CD4-positive, alpha-beta T cell treated with Interleukin-17A for 1 hour (primary cell): ENCODE measurements at regions not wholly inside any gene's neighbourhood (a gene's known extent, or its start where the extent isn't known, plus 50 kb on each side); places are given as distances from the start of the nearest gene placed in this dataset.
"Not testable (repeated sequence)": the region's sequence is repeated elsewhere in the genome, so short reads cannot be mapped to it uniquely, and the experiment has no call there.

Experiments
- DNase-seq: peaks from one replicate; pipeline ENCODE4 v3.0.0-alpha.2; 2020

GRCh38 chr9:13809401-13809800 lies 504.5 kb downstream of the NFIB start:
- no peak for DNase-seq

- no peak for DNase-seq
Observed at GRCh38 chr9:13807118-13807517, 506.8 kb downstream of the NFIB start.

GRCh38 chr9:13806714-13807113 lies 507.2 kb downstream of the NFIB start:
- no peak for DNase-seq

- DNase-seq: no peak
Observed at GRCh38 chr9:13805546-13805945, 508.4 kb downstream of the NFIB start.

- no peak for DNase-seq
Observed at GRCh38 chr9:13804532-13804931, 509.4 kb downstream of the NFIB start.

- no peak for DNase-seq
Observed at GRCh38 chr9:13800776-13801175, 513.2 kb downstream of the NFIB start.

- not testable (repeated sequence) for DNase-seq
Observed at GRCh38 chr9:13797701-13798100, 516.2 kb downstream of the NFIB start.

- no peak for DNase-seq
Observed at GRCh38 chr9:13791816-13792215, 512.3 kb upstream of the MPDZ start.

GRCh38 chr9:13790055-13790454 lies 510.6 kb upstream of the MPDZ start:
- no peak for DNase-seq

GRCh38 chr9:13787234-13787833 lies 507.8 kb upstream of the MPDZ start:
- DNase-seq: no peak

GRCh38 chr9:13786711-13787110 lies 507.2 kb upstream of the MPDZ start:
- no peak for DNase-seq

- no peak for DNase-seq
Observed at GRCh38 chr9:13786131-13786530, 506.6 kb upstream of the MPDZ start.

- no peak for DNase-seq
Observed at GRCh38 chr9:13779106-13779505, 499.6 kb upstream of the MPDZ start.

GRCh38 chr9:13778631-13779030 lies 499.1 kb upstream of the MPDZ start:
- no peak for DNase-seq

GRCh38 chr9:13770956-13771355 lies 491.5 kb upstream of the MPDZ start:
- DNase-seq: no peak

- DNase-seq: no peak
Observed at GRCh38 chr9:13769641-13770040, 490.1 kb upstream of the MPDZ start.

- no peak for DNase-seq
Observed at GRCh38 chr9:13769006-13769405, 489.5 kb upstream of the MPDZ start.

- no peak for DNase-seq
Observed at GRCh38 chr9:13762209-13762608, 482.7 kb upstream of the MPDZ start.

GRCh38 chr9:13759551-13759950 lies 480.1 kb upstream of the MPDZ start:
- no peak for DNase-seq

GRCh38 chr9:13758936-13759335 lies 479.4 kb upstream of the MPDZ start:
- no peak for DNase-seq

GRCh38 chr9:13756943-13757342 lies 477.5 kb upstream of the MPDZ start:
- DNase-seq: no peak

- DNase-seq: no peak
Observed at GRCh38 chr9:13755551-13755950, 476.1 kb upstream of the MPDZ start.

- DNase-seq: no peak
Observed at GRCh38 chr9:13750639-13751038, 471.1 kb upstream of the MPDZ start.

GRCh38 chr9:13750061-13750460 lies 470.6 kb upstream of the MPDZ start:
- no peak for DNase-seq

GRCh38 chr9:13746876-13747275 lies 467.4 kb upstream of the MPDZ start:
- no peak for DNase-seq
